GM23338 (cell line): ENCODE measurements at regions not wholly inside any gene's neighbourhood (a gene's known extent, or its start where the extent isn't known, plus 50 kb on each side); places are given as distances from the start of the nearest gene placed in this dataset.

Source experiments
- ATAC-seq: fragments of 200-7000 bp; cut with Tn5 transposase; 3 replicates; pipeline ENCODE4 v1.9.1; 2020
- DNase-seq: peaks from one replicate; pipeline ENCODE4 v3.0.0-alpha.2; 2015; ENCODE audit warnings: low spot score
- H2AFZ ChIP-seq: fragments of 200-600 bp; sonication (generic); 2 replicates; pipeline ENCODE4 v1.8.0; 2016; ENCODE audit warnings: antibody characterized with exemption, mild to moderate bottlenecking, moderate library complexity
- H3F3A ChIP-seq: fragments of 200-600 bp; sonication (generic); replicated peaks from 2 replicates; pipeline ENCODE4 v1.8.0; 2017; ENCODE audit warnings: antibody characterized with exemption, mixed run types, low read depth
- H3K27ac ChIP-seq: fragments of 200-600 bp; sonication (generic); 2 replicates; pipeline ENCODE4 v1.6.1; 2016; ENCODE audit warnings: low read depth
- H3K27me3 ChIP-seq: fragments of 200-600 bp; sonication (generic); 2 replicates; pipeline ENCODE4 v1.8.0; 2016; ENCODE audit warnings: mild to moderate bottlenecking, mixed run types, moderate library complexity; ENCODE audit not compliant: insufficient read depth
- H3K36me3 ChIP-seq: fragments of 200-600 bp; sonication (generic); 2 replicates; pipeline ENCODE4 v1.8.0; 2016; ENCODE audit warnings: mild to moderate bottlenecking; ENCODE audit not compliant: insufficient read depth
- H3K4me1 ChIP-seq: fragments of 200-600 bp; sonication (generic); 2 replicates; pipeline ENCODE4 v1.8.0; 2016; ENCODE audit warnings: mild to moderate bottlenecking, moderate library complexity; ENCODE audit not compliant: insufficient read depth
- H3K4me2 ChIP-seq: fragments of 200-600 bp; sonication (generic); 2 replicates; pipeline ENCODE4 v1.7.1; 2017; ENCODE audit warnings: mixed run types
- H3K4me3 ChIP-seq: fragments of 200-600 bp; sonication (generic); 2 replicates; pipeline ENCODE4 v1.6.1; 2016; ENCODE audit warnings: mixed run types
- H3K79me2 ChIP-seq: fragments of 200-600 bp; sonication (generic); replicated peaks from 2 replicates; pipeline ENCODE4 v1.8.0; 2017; ENCODE audit warnings: mild to moderate bottlenecking; ENCODE audit not compliant: insufficient read depth
- H3K9me2 ChIP-seq: fragments of 200-600 bp; sonication (generic); 2 replicates; pipeline ENCODE4 v1.8.0; 2017; ENCODE audit not compliant: insufficient read depth
- H4K20me1 ChIP-seq: fragments of 200-600 bp; sonication (generic); replicated peaks from 2 replicates; pipeline ENCODE4 v1.8.0; 2017; ENCODE audit warnings: mild to moderate bottlenecking; ENCODE audit not compliant: insufficient read depth
- H3K27ac Mint-ChIP-seq: 2 replicates; pipeline ENCODE4 v1.8.0; 2020; ENCODE audit warnings: inconsistent platforms, mild to moderate bottlenecking, moderate library complexity, mixed read lengths
- H3K27me3 Mint-ChIP-seq: 3 replicates; pipeline ENCODE4 v1.8.0; 2022; ENCODE audit warnings: low read depth, mild to moderate bottlenecking, moderate library complexity, mixed read lengths, inconsistent platforms; ENCODE audit not compliant: insufficient read depth, poor library complexity
- H3K36me3 Mint-ChIP-seq: 3 replicates; pipeline ENCODE4 v1.8.0; 2021; ENCODE audit warnings: low read depth, mild to moderate bottlenecking, inconsistent platforms, moderate library complexity, mixed read lengths
- H3K4me1 Mint-ChIP-seq: 3 replicates; pipeline ENCODE4 v1.8.0; 2020; ENCODE audit warnings: mild to moderate bottlenecking, inconsistent platforms, mixed read lengths
- H3K4me3 Mint-ChIP-seq: 3 replicates; pipeline ENCODE4 v1.8.0; 2021; ENCODE audit warnings: moderate library complexity, mild to moderate bottlenecking, inconsistent platforms, mixed read lengths
- H3K9me3 Mint-ChIP-seq: 3 replicates; pipeline ENCODE4 v1.8.0; 2020; ENCODE audit warnings: moderate library complexity, mild to moderate bottlenecking, inconsistent platforms, mixed read lengths
- CREB1 ChIP-seq: fragments of 250-450 bp; sonication (Bioruptor Pico); IDR thresholded peaks from 2 replicates; pipeline ENCODE4 v1.5.0; 2020; ENCODE audit warnings: low read depth, mild to moderate bottlenecking, moderate library complexity
- ETS1 ChIP-seq: IDR thresholded peaks from 2 replicates; pipeline ENCODE4 v1.6.1; 2016; ENCODE audit warnings: antibody characterized with exemption
- EZH2 ChIP-seq: fragments of 200-600 bp; sonication (generic); IDR thresholded peaks from one replicate; pipeline ENCODE4 v1.8.0; 2017; ENCODE audit warnings: antibody characterized with exemption, mild to moderate bottlenecking, low read depth; ENCODE audit not compliant: unreplicated experiment
- EZH2phosphoT487 ChIP-seq: fragments of 200-600 bp; sonication (generic); IDR thresholded peaks from one replicate; pipeline ENCODE4 v1.8.1; 2018; ENCODE audit warnings: antibody characterized with exemption; ENCODE audit not compliant: unreplicated experiment
- JUNB ChIP-seq: IDR thresholded peaks from one replicate; pipeline ENCODE4 v1.6.1; 2016; ENCODE audit warnings: antibody characterized with exemption; ENCODE audit not compliant: unreplicated experiment
- NANOG ChIP-seq: IDR thresholded peaks from 2 replicates; pipeline ENCODE4 v1.6.1; 2016; ENCODE audit warnings: antibody characterized with exemption, borderline replicate concordance
- POLR2AphosphoS5 ChIP-seq: IDR thresholded peaks from 2 replicates; pipeline ENCODE4 v1.6.1; 2016; ENCODE audit warnings: antibody characterized with exemption, low read depth
- REST ChIP-seq: IDR thresholded peaks from one replicate; pipeline ENCODE4 v1.6.1; 2018; ENCODE audit warnings: antibody characterized with exemption; ENCODE audit not compliant: unreplicated experiment
- STAT1 ChIP-seq: IDR thresholded peaks from one replicate; pipeline ENCODE4 v1.6.1; 2016; ENCODE audit warnings: antibody characterized with exemption; ENCODE audit not compliant: unreplicated experiment
- ZNF114 ChIP-seq: fragments of 250-450 bp; sonication (Bioruptor Pico); IDR thresholded peaks from 2 replicates; pipeline ENCODE4 v1.5.0; 2020; ENCODE audit warnings: mild to moderate bottlenecking, moderate library complexity
- ZNF331 ChIP-seq: fragments of 250-450 bp; sonication (Bioruptor Pico); IDR thresholded peaks from 2 replicates; pipeline ENCODE4 v1.5.0; 2020; ENCODE audit warnings: low read depth, mild to moderate bottlenecking, moderate library complexity

GRCh38 chr3:14338898-14339458 lies 63.4 kb upstream of the SLC6A6 start:
- no peak for TF ChIP-seq REST
- no peak for TF ChIP-seq NANOG
- TF ChIP-seq EZH2, result no peak
- no peak for TF ChIP-seq JUNB
- TF ChIP-seq EZH2phosphoT487, result no peak
- TF ChIP-seq ZNF331 (CRISPR knock-in tag), result no peak
- no peak overlapping the region for H3K27ac Mint-ChIP-seq

GRCh38 chr3:14340960-14341708 lies 61.3 kb upstream of the SLC6A6 start:
- no peak overlapping the region for H3K4me3 ChIP-seq
- ATAC-seq, result no peak
- H3K36me3 ChIP-seq, result no peaks in the 10 kb centered on the region
- peaks cover 4% of the 10 kb centered on the region for H3K4me1 ChIP-seq
- no peak overlapping the region for H3K27ac ChIP-seq
- no peaks in the 10 kb centered on the region for H3K9me2 ChIP-seq
- no peaks in the 10 kb centered on the region for H3K27me3 ChIP-seq
- Mint-ChIP-seq H3K36me3 (no peaks in the 10 kb centered on the region), H3K27me3 (peaks cover 20% of the 10 kb centered on the region), H3K4me3 (no peak overlapping the region), H3K27ac (no peak overlapping the region), H3K4me1 (peaks cover 16% of the 10 kb centered on the region), H3K9me3 (no peaks in the 10 kb centered on the region; the same call in 2 of the 3 replicates)
- no peaks in the 10 kb centered on the region for H3F3A ChIP-seq
- peak overlapping the region; percentile 69; the same call in 1 of the 2 replicates for H2AFZ ChIP-seq
- no peak for DNase-seq
- no peaks in the 10 kb centered on the region for H3K79me2 ChIP-seq
- H4K20me1 ChIP-seq, result no peaks in the 10 kb centered on the region
- H3K4me2 ChIP-seq, result no peak overlapping the region
- TF ChIP-seq EZH2 (no peak), CREB1 (CRISPR knock-in tag) (no peak), JUNB (no peak), ZNF114 (CRISPR knock-in tag) (no peak), STAT1 (no peak), NANOG (no peak), POLR2AphosphoS5 (no peak), ETS1 (no peak)

More at GRCh38 chr3:14338898-14339458, 63.4 kb upstream of the SLC6A6 start:
- H3K27ac ChIP-seq, result no peak overlapping the region
- no peaks in the 10 kb centered on the region; the same call in 2 of the 3 replicates for H3K9me3 Mint-ChIP-seq
- H3K9me2 ChIP-seq, result no peaks in the 10 kb centered on the region
- no peaks in the 10 kb centered on the region for H3F3A ChIP-seq
- H3K36me3 ChIP-seq, result no peaks in the 10 kb centered on the region
- no peak overlapping the region for H3K4me3 Mint-ChIP-seq
- peaks cover 9% of the 10 kb centered on the region for H3K4me1 Mint-ChIP-seq
- H3K27me3 Mint-ChIP-seq, result peaks cover 4% of the 10 kb centered on the region
- no peak overlapping the region for H2AFZ ChIP-seq
- H3K4me1 ChIP-seq, result peaks cover 4% of the 10 kb centered on the region
- no peak overlapping the region for H3K4me2 ChIP-seq
- no peak overlapping the region for H3K4me3 ChIP-seq
- H3K27me3 ChIP-seq, result no peaks in the 10 kb centered on the region
- no peaks in the 10 kb centered on the region for H3K79me2 ChIP-seq
- no peaks in the 10 kb centered on the region for H4K20me1 ChIP-seq
- ATAC-seq (no peak), DNase-seq (no peak)
- H3K36me3 Mint-ChIP-seq, result no peaks in the 10 kb centered on the region
